GM19240 (cell line): ENCODE measurements at regions not wholly inside any gene's neighbourhood (a gene's known extent, or its start where the extent isn't known, plus 50 kb on each side); places are given as distances from the start of the nearest gene placed in this dataset.

Source experiments
- DNase-seq: peaks from one replicate; pipeline ENCODE4 v3.0.0; 2011; ENCODE audit warnings: low spot score; ENCODE audit not compliant: insufficient read length

DNA sequence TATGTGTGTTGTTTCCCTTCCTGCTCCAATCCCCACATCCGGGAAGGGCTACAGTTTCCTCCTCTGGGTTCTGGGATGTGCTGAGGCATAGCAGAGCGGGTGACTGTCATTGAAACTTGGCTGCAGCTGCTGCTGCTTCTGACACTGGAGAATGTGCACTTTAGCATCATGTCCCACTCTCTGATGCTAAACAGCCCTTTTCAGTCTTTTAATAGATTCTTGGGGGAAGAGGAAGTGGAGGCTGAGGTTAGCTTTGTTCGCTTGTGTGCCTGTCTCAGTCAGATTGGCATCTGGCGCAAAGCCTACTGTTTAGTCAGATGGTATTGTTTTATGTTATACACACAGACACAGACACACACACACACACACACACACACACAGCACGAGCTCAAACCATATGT lies 136.5 kb upstream of the RND3 start:
- no peak for DNase-seq

DNA sequence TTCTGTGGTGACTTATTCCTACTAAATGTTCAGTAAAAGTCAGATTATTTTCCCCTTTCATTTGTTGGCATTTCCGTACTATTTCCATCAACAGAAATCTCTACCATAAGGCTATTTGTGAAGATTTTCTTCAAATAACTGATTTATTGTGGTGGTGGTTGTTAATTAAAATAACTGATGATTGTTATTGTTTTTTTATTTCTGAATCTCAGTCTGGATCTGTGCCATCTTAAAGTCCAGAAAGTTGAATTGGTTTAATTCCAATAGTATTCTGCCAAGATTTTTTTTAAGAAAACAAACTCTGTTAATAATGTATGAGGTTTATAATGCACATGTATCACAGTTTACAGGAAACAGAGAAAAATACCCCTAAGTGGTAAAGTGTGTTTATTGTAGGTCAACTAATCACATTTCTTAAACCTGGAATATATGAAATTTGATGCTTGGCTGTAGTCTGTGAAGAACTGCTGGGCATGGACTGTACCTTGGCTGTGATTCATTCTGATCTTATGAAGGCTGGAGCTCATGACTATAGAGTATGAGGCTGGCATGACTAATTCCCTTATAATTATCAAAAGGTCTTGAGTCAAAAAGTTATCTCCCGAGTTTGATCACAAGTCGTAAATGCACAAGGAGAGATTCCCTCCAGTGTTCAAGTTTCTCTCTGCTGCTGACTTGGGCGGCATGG lies 134.2 kb upstream of the RND3 start:
- DNase-seq, result no peak

GRCh38 chr2:150620855-150621254 lies 133.4 kb upstream of the RND3 start:
- DNase-seq, result no peak

GRCh38 chr2:150620416-150620815 lies 132.9 kb upstream of the RND3 start:
- DNase-seq, result no peak

DNA sequence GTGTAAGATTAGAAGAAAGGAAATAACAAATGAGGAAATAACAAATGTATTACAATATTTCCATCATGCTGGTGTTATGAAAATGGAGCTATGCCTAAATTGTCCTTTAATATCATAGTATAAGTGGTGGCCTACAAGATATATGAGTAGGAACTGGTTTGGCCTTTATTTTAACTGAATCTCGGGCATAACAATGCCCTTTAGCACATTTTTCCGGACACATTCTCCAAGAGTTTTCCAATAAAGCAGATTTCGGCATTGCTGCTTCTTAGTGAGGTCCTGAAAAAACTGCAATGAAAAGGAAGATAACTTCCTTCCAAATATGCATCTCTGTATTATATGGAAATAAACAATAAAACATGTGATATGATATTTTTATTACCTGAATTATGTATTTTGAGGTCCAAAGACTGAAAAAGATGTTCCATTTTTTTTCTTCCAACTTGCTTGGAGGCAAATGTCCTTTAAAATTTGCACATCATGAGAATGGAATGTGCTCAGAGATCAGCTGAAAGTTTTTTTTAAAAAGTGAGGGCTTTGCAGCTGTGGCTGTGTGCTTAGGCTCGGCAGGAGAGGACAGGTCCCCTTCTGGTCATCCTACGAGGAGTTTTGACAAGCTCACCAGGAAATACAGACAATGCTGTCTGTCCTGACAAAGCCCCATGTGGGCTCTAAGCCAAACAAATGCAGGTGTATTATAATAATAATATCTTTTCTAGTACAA lies 132.3 kb upstream of the RND3 start:
- DNase-seq, result no peak

GRCh38 chr2:150618245-150618895 lies 130.9 kb upstream of the RND3 start:
- DNase-seq, result no peak

DNA sequence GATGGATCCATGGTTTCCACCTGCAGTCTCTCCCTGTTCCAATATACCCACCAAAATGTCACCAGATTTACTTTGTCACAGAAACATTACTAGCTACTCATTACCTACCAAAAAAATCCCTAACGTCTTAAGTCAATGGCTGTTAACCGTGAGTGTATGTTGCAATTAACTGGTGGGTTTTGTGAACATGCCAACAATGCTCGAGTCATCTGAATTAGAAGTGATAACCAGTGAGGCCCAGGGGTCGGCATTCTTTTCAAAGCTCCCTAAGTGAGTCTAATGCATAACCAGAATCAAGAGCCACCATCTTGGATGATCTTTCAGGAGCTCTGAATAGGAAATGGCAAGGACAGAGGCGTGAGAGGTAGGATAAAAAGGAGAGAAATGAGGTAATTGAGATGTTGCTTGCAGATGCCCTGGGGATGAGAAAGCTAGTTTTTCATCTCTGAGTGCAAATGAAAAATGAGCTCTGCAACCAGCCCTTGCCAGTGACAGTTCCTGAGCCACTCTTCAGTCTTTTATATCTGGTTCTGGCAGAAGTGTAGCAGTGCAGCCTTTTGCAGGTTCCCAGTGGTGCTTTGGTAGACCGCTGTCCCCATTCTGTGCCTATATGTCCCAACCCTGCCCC lies 130.0 kb upstream of the RND3 start:
- no peak for DNase-seq

GRCh38 chr2:150612957-150613710 lies 125.7 kb upstream of the RND3 start:
- no peak for DNase-seq

- DNase-seq, result peak; percentile 3
Measured at GRCh38 chr2:150610670-150611279, 123.3 kb upstream of the RND3 start.

- no peak for DNase-seq
Measured at GRCh38 chr2:150609831-150610582, 122.5 kb upstream of the RND3 start.

DNA sequence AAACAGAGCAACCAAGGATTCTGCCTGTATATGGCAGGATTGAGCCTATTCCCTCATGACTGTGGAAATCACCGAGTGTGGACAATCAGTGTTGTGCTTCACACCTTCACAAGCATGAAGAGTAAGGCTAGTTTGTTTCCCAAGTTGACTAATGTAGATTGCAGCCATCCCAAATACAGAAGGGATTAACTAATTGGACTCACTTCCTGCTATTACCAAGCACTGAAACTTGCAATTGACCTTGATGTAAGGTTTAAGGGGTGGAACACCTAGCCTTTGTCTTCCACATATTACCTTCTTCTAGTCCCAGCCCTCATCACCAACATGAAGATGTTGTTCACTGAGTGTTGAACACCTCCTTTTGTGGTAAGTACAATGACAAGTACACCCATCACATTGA lies 120.9 kb upstream of the RND3 start:
- DNase-seq, result no peak

- no peak for DNase-seq
Measured at GRCh38 chr2:150607390-150607811, 119.9 kb upstream of the RND3 start.

DNA sequence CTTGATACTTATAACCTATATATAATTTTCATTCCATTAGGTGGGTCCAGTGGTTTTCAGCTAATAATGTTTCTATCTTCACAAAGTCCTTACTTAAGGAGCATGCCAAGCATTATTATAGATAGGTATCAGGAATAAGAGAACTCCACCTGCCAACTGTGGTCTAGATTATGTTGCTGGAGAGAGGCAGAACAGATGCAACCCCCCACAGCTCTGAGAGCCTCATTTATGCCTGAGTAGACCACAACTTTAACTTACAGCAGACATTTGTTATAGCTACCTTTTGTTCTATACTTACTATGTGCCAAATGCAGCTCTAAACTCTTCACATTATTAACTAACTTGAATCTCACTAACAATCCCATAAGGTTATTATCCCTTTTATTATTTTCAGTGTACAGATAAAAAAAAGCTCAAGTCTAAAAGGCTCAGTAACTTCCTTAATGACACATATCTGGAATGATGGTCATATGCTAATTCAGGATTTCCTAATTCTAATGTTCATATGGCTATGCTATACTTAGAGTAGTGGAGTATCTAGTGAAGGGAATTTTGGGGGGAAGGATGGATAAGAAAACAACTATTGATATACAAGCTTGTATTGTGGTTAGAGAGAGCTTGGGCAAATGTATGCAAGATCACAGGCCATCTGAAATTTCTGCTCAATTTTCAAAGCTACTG lies 119.1 kb upstream of the RND3 start:
- no peak for DNase-seq

DNA sequence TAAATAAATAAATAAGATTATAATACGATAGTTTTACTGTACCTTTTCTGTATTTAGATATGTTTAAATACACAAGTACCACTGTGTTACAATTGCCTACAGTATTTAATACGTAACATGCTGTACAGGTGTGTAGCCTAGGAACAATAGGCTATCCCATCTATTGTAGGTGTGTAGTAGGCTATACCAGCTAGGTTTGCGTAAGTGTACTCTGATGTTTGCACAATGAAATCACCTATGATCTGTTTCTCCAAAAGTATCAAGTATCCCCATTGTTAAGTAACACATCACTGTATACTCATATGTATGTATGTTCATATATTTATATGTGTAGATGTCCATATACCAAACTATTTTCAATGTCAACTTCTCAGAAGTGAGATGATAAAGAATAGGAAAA lies 118.2 kb upstream of the RND3 start:
- DNase-seq, result no peak

DNA sequence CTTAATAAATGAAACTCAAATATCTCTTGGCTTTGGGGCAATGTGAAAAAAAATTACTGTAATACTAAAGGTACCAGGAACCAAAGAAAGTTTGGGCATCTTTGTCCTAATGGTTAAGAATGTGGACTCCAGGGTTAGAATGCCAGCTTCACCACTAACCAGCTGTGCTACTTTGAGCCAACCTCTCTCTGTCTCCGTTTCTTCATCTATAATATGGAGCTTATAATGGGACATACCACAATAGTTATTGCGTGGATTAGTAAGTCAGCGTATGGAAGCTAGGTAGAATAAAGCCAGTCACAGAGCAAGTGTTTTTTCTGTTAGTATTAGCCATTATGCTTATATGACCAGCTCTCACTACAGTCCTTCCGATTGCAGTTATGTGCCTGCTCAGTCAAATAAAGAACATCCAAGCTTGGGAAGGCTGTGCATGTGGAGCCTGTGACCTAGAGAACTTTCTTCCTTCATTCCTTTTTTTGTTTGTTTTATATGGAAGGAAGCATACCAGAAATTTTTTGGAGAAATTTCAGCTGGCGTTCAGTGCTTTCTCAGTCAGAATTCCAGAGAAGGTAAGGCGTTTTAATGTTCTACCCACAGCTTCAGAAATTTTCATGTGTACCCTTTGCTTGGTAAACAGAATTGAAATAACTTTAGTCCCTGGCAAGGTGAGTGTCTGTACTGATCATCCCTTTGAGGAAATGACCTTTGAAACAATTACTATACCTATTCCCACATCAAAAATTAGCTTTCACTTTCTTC lies 114.0 kb upstream of the RND3 start:
- DNase-seq, result no peak

DNA sequence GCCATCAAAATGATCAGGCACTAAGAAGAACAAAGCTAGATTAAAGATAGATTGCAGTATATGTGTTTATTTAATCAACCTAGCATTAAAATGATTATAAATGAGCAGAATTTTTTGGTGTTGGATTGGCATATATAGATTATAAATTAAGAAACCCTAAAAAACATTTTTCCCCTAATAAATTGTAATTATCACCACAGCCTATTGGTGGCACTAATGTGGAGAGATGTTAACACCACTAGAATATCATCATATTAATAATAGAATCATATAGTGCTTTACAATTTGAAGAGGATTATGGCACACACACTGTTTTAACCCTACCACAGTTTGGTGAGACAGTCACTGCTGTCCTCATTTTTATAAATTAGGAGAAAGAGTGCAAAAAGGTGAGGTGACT lies 112.4 kb upstream of the RND3 start:
- no peak for DNase-seq

- no peak for DNase-seq
Measured at GRCh38 chr2:150598383-150598782, 110.9 kb upstream of the RND3 start.

DNA sequence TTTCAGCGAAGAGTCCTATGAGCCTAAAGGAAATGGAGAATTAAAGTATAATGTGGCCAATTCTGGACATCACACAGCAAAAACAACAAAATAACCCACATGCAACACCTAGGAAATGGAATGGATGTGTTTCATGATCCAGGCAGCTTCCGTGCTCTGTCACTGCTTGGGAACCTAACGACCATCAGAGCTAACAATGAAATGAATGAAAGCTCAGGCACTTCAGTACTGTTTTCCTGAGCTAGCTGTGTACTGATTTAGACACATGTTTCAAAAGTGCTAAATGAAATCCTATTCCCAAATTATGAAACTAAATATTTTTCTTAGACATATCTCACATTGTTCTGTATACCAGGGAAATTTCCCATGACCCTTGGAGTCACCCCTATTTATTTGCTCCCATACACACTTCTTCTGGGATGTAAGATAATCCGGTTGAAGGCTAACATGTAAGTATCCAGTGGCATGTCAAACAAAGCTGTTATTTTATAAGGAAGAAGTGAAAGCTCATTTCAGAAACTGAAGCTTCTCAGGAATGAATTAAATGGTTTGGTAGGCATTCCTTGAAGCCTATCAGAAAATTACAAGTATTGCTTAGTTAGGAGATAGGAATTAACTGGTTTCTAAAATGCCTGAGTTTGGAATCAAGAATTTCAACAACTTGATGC lies 108.5 kb upstream of the RND3 start:
- DNase-seq, result no peak
